HFFc6 (cell line): ENCODE measurements at regions not wholly inside any gene's neighbourhood (a gene's known extent, or its start where the extent isn't known, plus 50 kb on each side); places are given as distances from the start of the nearest gene placed in this dataset.

Source experiments
- DNase-seq: peaks from one replicate; pipeline ENCODE4 v3.0.0-alpha.2; 2018
- H3K27ac Mint-ChIP-seq: 2 replicates; pipeline ENCODE4 v1.8.0; 2020; ENCODE audit warnings: mild to moderate bottlenecking, mixed read lengths
- H3K27me3 Mint-ChIP-seq: 2 replicates; pipeline ENCODE4 v1.8.0; 2021; ENCODE audit warnings: mild to moderate bottlenecking, moderate library complexity, mixed read lengths; ENCODE audit not compliant: insufficient read depth
- H3K36me3 Mint-ChIP-seq: 2 replicates; pipeline ENCODE4 v1.8.0; 2021; ENCODE audit warnings: low read depth, mixed read lengths
- H3K4me1 Mint-ChIP-seq: 2 replicates; pipeline ENCODE4 v1.8.0; 2020; ENCODE audit warnings: low read depth, mixed read lengths
- H3K4me3 Mint-ChIP-seq: 2 replicates; pipeline ENCODE4 v1.8.0; 2020; ENCODE audit warnings: mild to moderate bottlenecking, moderate library complexity, mixed read lengths
- H3K9me3 Mint-ChIP-seq: 2 replicates; pipeline ENCODE4 v1.8.0; 2020; ENCODE audit warnings: mild to moderate bottlenecking, mixed read lengths
- TF ChIP-seq, protein P1 (sequence below): fragments of 200-600 bp; sonication (generic); IDR thresholded peaks from 2 replicates; pipeline ENCODE4 v1.5.0; 2021; ENCODE audit warnings: antibody characterized with exemption, mild to moderate bottlenecking

DNA sequence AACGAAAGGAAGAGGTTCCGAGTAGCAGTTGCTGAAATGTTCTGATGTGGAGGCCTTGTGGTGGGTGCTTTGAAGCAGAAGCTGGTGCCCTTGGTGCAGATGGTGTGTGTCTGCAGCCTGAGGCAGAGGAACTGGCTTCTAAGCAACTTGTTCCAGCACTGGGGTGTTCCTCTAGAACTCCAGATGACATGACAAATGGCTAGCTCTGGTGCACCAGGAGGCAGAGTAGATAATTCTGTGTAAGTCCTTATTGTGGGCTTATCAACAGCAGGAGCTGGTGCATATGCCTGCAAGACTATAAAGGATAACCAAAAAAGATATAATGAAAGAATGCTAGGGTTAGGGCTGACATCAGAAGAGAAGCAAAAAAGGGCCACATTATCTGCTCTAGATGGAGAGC lies 76.5 kb downstream of the ARL5B start:
- Mint-ChIP-seq H3K36me3 (no peaks in the 10 kb centered on the region), H3K4me1 (peaks cover 14% of the 10 kb centered on the region), H3K27ac (no peak overlapping the region), H3K9me3 (no peaks in the 10 kb centered on the region), H3K27me3 (no peaks in the 10 kb centered on the region; the same call in 1 of the 2 replicates), H3K4me3 (no peak overlapping the region)
- TF ChIP-seq, protein P1, sequence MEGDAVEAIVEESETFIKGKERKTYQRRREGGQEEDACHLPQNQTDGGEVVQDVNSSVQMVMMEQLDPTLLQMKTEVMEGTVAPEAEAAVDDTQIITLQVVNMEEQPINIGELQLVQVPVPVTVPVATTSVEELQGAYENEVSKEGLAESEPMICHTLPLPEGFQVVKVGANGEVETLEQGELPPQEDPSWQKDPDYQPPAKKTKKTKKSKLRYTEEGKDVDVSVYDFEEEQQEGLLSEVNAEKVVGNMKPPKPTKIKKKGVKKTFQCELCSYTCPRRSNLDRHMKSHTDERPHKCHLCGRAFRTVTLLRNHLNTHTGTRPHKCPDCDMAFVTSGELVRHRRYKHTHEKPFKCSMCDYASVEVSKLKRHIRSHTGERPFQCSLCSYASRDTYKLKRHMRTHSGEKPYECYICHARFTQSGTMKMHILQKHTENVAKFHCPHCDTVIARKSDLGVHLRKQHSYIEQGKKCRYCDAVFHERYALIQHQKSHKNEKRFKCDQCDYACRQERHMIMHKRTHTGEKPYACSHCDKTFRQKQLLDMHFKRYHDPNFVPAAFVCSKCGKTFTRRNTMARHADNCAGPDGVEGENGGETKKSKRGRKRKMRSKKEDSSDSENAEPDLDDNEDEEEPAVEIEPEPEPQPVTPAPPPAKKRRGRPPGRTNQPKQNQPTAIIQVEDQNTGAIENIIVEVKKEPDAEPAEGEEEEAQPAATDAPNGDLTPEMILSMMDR: no peak
- DNase-seq: no peak

- peaks cover 14% of the 10 kb centered on the region for H3K4me1 Mint-ChIP-seq
- no peaks in the 10 kb centered on the region for H3K9me3 Mint-ChIP-seq
- no peak overlapping the region for H3K4me3 Mint-ChIP-seq
- TF ChIP-seq, protein P1: no peak
- no peaks in the 10 kb centered on the region for H3K36me3 Mint-ChIP-seq
- no peaks in the 10 kb centered on the region; the same call in 1 of the 2 replicates for H3K27me3 Mint-ChIP-seq
- DNase-seq: peak; percentile 16
- peak overlapping the region; percentile 6; the same call in 1 of the 2 replicates for H3K27ac Mint-ChIP-seq
Observed at GRCh38 chr10:18737236-18737635, 78.0 kb downstream of the ARL5B start.

- peak overlapping the region; percentile 6; the same call in 1 of the 2 replicates for H3K27ac Mint-ChIP-seq
- H3K36me3 Mint-ChIP-seq: no peaks in the 10 kb centered on the region
- H3K4me3 Mint-ChIP-seq: peak overlapping the region; percentile 22; the same call in 1 of the 2 replicates
- TF ChIP-seq, protein P1: no peak
- DNase-seq: peak; percentile 51
- peaks cover 14% of the 10 kb centered on the region for H3K4me1 Mint-ChIP-seq
- no peaks in the 10 kb centered on the region; the same call in 1 of the 2 replicates for H3K27me3 Mint-ChIP-seq
- H3K9me3 Mint-ChIP-seq: no peaks in the 10 kb centered on the region
Observed at GRCh38 chr10:18737841-18738240, 78.6 kb downstream of the ARL5B start.

- Mint-ChIP-seq H3K27ac (no peak overlapping the region), H3K9me3 (no peaks in the 10 kb centered on the region; the same call in 1 of the 2 replicates), H3K4me3 (no peak overlapping the region), H3K4me1 (peaks cover 14% of the 10 kb centered on the region), H3K27me3 (no peaks in the 10 kb centered on the region; the same call in 1 of the 2 replicates), H3K36me3 (no peaks in the 10 kb centered on the region)
- DNase-seq: peak; percentile 27
- TF ChIP-seq, protein P1: no peak
Observed at GRCh38 chr10:18738835-18739234, 79.6 kb downstream of the ARL5B start.

- Mint-ChIP-seq H3K4me3 (no peak overlapping the region), H3K9me3 (peaks cover 7% of the 10 kb centered on the region), H3K36me3 (no peaks in the 10 kb centered on the region), H3K27ac (no peak overlapping the region), H3K27me3 (no peaks in the 10 kb centered on the region), H3K4me1 (no peaks in the 10 kb centered on the region)
- DNase-seq: no peak
- TF ChIP-seq, protein P1: no peak
Observed at GRCh38 chr10:18743926-18744325, 84.7 kb downstream of the ARL5B start.
